ENCODE measurements at regions not wholly inside any gene's neighbourhood (a gene's known extent, or its start where the extent isn't known, plus 50 kb on each side); places are given as distances from the start of the nearest gene placed in this dataset.

- no peak for TF ChIP-seq CTCF (IDR thresholded peaks at IDR 0.05; ENCODE audit: insufficient read depth, low read depth, low read length, missing control alignments)
- no peak for DNase-seq (ENCODE audit: low read depth)
- H3K4me3 ChIP-seq (ENCODE audit: low read length) = no peak overlapping the region
These were observed 414.2 kb downstream of the PTPRU start for GRCh38 chr1:29650476-29650875.

- peak; percentile 68 for DNase-seq (ENCODE audit: low read depth)
- H3K4me3 ChIP-seq (ENCODE audit: low read length) = no peak overlapping the region
- no peak for TF ChIP-seq CTCF (IDR thresholded peaks at IDR 0.05; ENCODE audit: insufficient read depth, low read depth, low read length, missing control alignments)
These were observed 413.7 kb downstream of the PTPRU start for GRCh38 chr1:29650041-29650400.

GRCh38 chr1:29649189-29650040, 413.1 kb downstream of the PTPRU start:
- H3K4me3 ChIP-seq (ENCODE audit: low read length) = no peak overlapping the region
- peak; percentile 80 for DNase-seq (ENCODE audit: low read depth)
- no peak for TF ChIP-seq CTCF (IDR thresholded peaks at IDR 0.05; ENCODE audit: insufficient read depth, low read depth, low read length, missing control alignments)

GRCh38 chr1:29648798-29649188, 412.5 kb downstream of the PTPRU start:
- no peak for TF ChIP-seq CTCF (IDR thresholded peaks at IDR 0.05; ENCODE audit: insufficient read depth, low read depth, low read length, missing control alignments)
- H3K4me3 ChIP-seq (ENCODE audit: low read length) = no peak overlapping the region
- no peak for DNase-seq (ENCODE audit: low read depth)

GRCh38 chr1:29648026-29648425, 411.7 kb downstream of the PTPRU start:
- no peak for TF ChIP-seq CTCF (IDR thresholded peaks at IDR 0.05; ENCODE audit: insufficient read depth, low read depth, low read length, missing control alignments)
- no peak for DNase-seq (ENCODE audit: low read depth)
- H3K4me3 ChIP-seq (ENCODE audit: low read length) = no peak overlapping the region

GRCh38 chr1:29647581-29647980, 411.3 kb downstream of the PTPRU start:
- DNase-seq (ENCODE audit: low read depth) = peak; percentile 59
- TF ChIP-seq CTCF (IDR thresholded peaks at IDR 0.05; ENCODE audit: insufficient read depth, low read depth, low read length, missing control alignments) = no peak
- H3K4me3 ChIP-seq (ENCODE audit: low read length) = no peak overlapping the region

Data from epithelial cell of esophagus (primary cell).